ENCODE measurements at regions not wholly inside any gene's neighbourhood (a gene's known extent, or its start where the extent isn't known, plus 50 kb on each side); places are given as distances from the start of the nearest gene placed in this dataset.

- TF ChIP-seq EZH2phosphoT487 (IDR thresholded peaks at IDR 0.05; ENCODE audit: low read length) (no peak), EZH2 (optimal IDR thresholded peaks at IDR 0.05; ENCODE audit: low read depth, low read length) (no peak)
- TF ChIP-seq, protein P1, sequence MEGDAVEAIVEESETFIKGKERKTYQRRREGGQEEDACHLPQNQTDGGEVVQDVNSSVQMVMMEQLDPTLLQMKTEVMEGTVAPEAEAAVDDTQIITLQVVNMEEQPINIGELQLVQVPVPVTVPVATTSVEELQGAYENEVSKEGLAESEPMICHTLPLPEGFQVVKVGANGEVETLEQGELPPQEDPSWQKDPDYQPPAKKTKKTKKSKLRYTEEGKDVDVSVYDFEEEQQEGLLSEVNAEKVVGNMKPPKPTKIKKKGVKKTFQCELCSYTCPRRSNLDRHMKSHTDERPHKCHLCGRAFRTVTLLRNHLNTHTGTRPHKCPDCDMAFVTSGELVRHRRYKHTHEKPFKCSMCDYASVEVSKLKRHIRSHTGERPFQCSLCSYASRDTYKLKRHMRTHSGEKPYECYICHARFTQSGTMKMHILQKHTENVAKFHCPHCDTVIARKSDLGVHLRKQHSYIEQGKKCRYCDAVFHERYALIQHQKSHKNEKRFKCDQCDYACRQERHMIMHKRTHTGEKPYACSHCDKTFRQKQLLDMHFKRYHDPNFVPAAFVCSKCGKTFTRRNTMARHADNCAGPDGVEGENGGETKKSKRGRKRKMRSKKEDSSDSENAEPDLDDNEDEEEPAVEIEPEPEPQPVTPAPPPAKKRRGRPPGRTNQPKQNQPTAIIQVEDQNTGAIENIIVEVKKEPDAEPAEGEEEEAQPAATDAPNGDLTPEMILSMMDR (IDR thresholded peaks at IDR 0.05; ENCODE audit: low read length): no peak
Measured at GRCh38 chr1:80018348-80018747, 1011.8 kb upstream of the ADGRL4 start.

Measured in MM.1S (cell line).